ENCODE measurements at regions not wholly inside any gene's neighbourhood (a gene's known extent, or its start where the extent isn't known, plus 50 kb on each side); places are given as distances from the start of the nearest gene placed in this dataset.

DNA sequence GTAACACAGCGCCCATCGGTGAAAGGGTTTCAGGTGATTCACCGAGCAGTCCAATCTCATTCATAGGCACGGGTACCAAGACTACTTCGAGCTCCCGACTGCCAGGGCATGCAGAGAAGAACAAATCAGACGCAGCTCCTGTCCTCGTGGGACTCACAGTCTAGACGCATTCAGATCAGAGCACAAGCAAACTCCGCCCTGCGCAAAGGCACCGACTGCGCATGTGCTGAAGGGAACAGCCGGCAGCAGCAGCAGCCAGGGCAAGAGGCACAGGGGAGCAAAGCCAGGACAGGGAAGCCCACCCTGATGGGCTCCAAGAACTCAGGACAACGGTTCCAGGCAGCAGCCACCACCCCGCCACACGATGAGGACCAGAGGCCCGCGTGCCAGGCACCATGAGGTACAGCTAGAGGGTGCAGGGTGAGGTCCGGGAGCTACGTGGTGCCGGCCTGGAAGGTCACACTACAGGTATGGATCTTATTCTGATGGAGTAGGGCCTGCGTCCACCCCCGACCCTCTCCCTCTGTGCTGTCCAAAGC lies 315.7 kb downstream of the FOXL1 start:
- DNase-seq: no peak

DNA sequence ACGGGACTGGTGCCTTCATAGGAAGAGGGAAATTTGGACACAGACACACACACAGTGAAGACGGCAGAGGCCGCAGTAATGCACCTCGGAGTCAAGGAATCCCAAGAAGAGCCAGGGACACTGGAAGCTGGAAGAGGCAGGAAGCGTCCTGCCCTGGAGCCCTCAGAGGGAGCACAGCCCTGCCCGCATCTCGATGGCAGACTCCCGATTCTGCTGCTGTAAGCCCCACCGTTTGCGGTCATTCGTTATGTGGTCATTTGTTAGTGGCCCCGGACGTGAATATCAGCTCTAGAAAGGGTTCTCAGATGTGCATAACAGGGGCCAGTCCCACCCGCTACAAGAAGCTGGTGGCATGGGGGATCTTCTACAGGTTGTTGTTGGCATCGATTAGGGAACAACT lies 316.6 kb downstream of the FOXL1 start:
- no peak for DNase-seq

DNA sequence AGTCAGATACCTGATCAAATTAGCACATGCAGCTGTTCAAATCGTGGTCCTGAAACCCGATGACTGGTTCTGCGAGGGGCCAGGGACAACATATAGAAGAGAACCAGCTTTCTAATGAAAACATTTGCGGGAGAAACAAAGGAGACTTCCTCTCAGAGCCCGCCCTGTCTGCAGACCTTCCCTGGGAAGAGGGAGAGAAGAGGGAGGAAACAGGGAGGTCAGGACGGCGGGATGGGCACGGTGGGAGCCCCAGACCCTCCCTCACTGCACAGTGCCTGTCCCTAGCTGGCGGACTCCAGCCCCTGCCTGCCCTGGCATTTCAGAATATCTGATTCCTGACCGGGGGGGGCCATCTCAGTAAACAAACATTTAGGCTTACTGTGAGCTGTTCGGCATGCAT lies 317.3 kb downstream of the FOXL1 start:
- no peak for DNase-seq

DNA sequence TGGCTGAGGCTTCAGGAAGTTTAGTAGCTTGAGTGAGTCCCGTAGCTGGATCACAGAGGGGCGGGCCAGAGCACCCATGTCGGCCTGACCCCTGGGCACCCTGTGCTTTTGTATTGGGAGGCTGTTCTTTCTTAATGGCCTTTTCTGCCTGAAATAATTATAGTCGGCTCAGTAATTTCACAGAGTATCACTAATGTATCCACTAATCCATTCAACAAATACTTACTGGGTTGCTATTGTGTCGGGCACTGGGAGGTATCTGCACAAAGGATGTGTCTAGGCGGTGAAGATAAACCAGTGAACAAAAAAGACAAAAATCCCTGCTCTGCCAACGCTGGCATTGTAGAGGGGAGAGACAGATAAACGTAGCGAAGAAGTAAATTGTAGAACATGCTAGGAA lies 318.6 kb downstream of the FOXL1 start:
- no peak for DNase-seq

DNA sequence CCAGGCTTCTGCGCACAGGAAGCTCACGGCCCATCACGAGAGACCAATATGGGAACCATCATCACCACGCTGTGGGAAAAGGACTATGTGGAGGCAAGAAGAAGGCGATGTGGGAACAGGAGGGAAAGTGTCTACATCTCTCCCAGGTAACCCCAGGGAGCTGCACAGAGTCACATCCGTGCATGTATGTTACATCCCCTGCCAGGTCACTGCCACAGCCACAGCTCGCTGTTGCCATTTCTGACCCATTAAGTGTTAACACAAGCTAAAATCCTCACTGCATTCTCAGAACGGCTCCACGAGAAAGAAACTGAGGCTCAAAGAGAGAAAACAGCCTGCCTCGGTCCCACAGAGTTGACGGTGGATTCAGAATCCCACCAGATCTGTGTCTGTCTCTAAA lies 319.1 kb downstream of the FOXL1 start:
- no peak for DNase-seq

DNA sequence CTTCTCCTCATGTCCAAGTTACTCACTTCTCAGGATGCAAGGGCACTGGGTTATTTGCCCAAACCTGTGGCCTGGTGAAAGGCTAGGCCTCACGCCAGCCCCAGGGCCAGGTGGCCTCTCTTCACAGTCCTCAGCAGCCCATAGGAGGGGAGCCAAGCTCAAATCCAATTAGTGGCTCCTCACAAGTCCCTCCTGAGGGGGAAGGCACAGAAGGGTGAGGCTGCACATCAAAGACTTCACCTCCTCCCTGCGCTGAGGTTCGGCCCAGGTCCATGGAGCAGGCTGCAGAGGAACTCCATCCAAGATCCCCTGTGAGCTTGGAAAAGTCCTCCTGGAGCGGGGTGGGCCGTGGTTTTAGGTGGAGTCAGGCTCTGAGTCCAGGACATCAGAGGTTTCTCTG lies 320.0 kb downstream of the FOXL1 start:
- DNase-seq: no peak

DNA sequence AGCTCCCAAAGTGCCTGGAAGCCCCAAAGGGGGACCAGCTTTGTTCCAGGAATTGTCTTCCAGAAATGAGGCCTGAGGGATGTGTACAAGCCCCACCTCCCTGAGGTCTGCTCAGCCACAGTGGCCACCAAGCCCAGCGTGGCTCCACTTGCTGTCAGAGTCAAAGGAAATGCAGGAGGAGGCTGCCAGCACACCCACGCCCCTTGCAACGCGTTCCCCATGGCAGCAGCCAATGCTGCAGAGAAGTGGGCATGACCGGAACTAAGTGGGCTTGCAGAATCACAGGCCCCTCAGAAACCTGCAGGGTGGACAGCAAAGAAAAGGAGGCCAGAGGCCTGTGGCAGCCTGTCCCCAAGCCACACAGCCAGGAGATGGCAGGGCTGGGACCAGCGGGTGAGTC lies 320.8 kb downstream of the FOXL1 start:
- DNase-seq: no peak

DNA sequence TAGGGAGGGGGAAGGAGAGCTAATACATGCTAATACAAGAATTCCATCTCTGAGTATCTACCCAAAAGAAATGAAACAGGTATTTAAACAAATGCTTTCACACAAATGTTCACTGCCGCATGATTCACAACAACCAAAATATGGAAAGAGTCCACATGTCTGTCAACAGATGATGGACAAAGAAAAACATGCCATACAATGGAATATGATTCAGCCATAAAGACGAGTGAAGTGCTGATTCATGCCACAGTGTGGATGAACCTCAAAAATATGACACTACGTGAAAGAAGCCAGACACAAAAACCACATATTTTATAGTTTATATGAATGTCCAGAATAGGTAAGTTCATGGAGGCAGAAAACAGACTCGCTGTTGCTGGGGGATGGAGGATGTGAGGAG lies 321.4 kb downstream of the FOXL1 start:
- no peak for DNase-seq

DNA sequence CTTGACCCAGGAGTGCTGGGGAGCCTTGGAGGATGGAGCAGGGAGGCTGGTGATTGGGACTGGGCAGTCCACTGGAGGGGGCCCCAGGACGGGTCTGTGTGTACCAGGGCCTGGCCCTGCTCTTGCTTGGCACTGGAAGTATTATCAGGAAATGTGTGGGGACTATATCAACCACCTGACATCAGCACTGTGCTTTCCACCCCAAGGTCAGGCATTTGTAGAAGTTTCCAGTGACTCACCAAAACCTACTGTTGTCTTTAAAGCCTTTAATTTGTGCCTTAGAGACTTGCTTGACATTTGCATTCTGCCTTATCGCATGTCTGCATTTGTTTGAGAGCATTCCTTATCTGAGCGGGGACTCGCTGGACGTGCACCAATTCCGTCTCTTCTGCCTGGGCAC lies 323.1 kb downstream of the FOXL1 start:
- DNase-seq: no peak

DNA sequence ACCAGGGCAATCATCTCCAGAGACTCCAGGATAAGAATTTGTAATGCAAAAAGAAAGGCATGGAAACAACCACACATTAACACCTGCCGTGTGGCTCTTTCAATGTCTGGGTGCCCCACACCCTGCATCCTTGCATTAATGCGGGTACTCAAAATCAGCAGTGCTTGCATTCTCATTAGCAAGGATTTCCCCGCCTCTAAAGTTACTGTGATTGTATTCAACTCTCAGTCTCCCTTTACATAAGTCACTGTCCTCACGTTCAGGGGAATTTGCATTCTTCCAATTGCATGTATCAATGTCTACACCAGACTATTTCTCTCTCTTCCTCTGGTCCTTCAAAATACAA lies 324.3 kb downstream of the FOXL1 start:
- no peak for DNase-seq

DNA sequence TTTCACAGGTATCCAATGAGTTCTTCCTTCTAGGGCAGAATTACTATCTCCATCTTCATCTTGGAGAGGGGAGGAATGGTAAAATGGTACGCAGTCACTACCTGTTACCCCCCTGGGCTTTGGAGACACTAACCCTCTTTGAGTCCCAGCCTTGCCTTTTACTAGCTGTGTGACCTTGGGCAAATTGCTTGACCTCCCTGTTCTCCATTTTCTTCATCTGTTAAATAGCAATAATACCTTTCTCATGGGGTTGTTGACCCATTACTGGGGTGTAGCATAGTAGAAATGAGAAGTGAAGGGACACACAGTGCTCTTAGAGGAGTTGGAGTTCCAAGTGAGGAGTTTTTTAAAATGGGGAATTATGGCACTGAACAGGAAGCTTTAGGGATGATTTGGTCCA lies 324.7 kb downstream of the FOXL1 start:
- no peak for DNase-seq

DNA sequence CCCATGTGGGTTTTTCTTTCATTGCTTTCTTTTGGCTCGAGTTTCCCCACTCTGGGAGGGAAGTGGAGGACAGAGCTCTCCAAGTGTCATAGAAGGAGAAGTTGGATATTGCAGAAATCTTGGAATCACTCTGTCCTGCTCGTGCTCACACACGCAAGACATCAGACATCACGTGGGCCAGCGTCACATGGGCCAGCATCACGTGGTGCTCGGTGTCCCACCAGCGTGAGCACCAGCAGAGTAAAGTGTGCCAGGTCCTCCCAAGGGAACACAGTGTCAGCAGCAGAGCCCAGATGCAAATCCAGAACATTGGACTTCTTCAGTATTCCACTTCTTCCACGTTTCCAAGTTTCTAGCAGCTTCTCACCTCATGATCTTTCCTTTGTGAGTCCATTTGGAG lies 327.0 kb downstream of the FOXL1 start:
- no peak for DNase-seq

DNA sequence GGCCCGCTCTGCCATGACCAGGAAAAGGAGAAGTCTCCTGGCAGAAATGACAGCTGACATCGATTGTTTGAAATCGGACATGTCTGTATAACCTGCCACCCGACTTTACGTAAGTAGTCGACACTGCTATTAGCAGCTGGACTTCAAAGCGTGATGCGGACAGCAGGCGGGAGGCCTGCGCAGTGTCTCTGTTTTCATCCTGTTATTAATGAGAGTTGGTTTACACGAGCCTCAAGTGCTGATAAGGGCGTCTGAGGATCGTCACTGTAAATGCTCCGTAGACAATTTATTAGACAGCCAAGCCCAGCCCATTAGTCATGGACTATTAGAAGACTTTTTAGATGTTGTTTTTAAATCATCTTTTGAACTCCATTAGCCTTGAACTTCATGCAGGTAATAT lies 328.3 kb downstream of the FOXL1 start:
- no peak for DNase-seq

DNA sequence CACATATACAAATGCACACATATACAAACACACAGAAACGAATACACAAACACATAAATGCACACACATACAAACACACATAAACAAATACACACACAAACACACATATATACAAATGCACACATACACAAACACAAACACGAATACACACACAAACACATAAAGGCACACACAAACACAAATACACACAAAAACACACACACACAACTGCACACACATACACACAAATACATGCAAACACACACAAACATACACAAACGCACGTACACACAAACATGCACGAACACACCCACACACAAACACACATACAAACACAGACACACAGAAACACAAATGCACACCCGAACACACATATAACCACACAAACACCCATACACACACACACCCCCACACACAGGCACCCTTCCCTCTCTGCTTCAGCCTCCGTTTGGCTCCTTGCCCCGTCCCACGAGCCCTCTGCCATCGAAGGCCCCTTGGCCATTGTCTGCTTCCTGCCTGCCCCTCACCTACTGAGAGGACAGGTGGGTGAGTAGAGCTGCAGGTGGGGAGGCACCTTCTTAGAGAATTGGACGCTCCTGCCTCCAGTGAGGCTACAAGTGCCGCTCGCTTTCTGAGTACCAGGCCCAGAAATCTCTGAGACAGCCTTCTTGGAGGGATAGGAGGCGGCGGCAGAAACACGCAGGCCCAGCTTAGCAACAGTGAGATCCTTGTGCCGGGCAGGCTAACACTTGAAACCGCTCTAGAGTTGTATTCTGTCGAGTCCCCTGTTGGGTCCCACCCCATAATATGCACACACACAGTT lies 331.2 kb downstream of the FOXL1 start:
- DNase-seq: no peak

DNA sequence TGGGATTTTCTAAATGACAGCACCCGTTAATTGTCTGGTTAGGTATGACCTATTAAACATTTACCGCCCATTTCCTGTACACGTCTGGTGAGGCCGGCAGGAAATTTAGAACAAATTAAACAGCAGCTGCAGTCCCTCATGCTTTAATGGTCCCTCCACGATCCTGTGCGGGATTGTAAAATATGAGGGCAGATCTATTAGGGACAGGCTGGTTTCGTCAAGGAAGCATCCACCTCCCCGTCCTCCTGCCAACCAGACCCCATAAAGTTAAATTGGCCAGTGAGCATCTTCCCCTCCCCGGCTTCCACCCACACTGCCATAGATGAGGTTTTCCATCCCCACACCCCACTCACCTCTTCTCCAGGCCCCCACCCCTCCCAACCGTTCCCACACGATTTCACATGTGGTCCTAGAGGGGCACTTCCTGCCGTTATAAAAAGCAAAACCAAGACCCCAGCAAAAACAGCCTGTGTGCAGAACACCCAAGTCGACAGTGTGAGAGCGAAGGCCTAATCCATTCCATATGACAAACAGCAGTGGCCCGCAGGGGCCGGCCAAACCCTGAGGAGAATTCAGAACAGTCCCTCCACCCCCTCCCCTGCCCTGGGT lies 331.9 kb downstream of the FOXL1 start:
- DNase-seq: no peak

DNA sequence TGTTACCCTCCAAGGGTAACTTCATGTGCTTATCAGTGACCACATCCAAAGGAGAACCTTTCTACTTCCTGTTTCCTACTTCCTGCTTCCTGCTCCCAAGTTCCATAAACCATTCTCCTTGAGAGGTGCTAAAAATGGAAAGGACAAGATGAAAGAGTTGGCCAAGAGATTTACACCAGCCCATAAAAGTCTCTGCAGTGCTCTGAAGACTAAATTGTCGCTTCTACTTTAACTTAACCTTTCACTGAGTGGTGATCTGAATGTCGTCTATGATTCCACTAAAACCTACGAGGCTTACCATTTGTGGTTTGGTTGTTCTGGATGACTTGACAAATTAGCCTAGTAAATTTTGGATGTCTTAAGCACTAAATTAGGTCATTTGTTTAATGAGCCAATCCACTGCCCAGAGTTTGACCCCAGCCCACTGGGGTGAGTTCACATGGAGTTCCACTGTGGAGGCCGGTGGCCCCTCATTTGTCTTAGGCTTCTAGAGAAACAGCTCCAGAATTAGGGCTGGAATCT lies 333.1 kb downstream of the FOXL1 start:
- DNase-seq: no peak

DNA sequence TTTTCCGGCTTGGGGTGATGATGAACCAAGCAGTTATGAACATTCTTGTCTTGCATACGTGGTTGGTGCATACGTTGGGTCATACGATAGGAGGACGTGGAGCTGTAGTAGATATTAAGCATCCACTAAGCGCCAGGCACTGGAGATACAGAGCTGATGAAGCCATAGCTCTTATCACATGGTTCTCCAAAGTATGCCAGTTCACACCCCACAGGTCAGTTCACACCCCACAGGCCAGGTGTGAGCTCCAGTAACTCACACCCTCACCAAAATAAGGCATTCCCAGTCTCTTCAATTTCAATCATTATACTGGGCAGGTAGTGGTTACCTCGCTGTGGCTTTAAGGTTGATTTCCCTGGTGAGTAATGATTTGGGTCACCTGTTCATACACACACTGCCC lies 335.5 kb downstream of the FOXL1 start:
- no peak for DNase-seq

DNA sequence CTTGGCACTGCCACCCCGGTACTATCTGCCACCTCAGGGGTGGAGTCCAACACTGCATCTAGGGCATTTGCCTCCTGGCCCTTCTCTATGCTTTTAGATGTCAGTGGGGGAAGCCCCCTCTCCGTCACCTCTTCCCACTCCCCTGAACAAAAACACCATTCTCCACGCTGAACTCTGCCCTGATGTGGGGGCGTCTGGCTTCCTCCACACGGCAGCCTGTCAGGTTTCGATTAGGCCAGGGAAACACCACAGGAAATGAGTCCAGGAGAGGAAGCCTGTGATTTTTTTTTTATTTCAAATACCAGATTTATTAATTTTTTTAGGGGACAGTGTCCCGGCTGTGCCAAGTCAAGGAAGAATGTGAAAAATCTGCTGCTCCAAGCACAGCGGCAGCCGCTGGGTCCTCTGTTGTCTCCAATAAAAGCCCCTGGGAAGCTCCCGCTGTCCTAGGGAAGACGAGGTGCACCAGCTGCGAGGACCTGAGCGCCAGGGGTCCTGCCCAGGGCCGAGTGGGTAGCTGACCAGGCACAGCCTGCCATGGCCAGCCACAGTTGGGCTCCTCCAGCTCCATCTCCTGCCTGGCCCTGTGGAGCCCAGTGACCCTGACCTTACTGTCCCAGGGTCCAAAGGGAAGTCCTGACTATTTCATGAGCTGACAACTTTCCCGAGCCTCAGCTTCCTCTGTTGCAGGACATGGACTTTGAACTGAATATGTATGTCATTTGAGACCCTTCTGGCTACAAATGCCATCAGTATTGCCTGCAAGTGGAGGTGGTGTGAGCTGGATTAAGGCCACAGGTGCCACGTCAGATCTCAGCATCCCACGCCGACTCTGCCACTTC lies 336.7 kb downstream of the FOXL1 start:
- DNase-seq: no peak

DNA sequence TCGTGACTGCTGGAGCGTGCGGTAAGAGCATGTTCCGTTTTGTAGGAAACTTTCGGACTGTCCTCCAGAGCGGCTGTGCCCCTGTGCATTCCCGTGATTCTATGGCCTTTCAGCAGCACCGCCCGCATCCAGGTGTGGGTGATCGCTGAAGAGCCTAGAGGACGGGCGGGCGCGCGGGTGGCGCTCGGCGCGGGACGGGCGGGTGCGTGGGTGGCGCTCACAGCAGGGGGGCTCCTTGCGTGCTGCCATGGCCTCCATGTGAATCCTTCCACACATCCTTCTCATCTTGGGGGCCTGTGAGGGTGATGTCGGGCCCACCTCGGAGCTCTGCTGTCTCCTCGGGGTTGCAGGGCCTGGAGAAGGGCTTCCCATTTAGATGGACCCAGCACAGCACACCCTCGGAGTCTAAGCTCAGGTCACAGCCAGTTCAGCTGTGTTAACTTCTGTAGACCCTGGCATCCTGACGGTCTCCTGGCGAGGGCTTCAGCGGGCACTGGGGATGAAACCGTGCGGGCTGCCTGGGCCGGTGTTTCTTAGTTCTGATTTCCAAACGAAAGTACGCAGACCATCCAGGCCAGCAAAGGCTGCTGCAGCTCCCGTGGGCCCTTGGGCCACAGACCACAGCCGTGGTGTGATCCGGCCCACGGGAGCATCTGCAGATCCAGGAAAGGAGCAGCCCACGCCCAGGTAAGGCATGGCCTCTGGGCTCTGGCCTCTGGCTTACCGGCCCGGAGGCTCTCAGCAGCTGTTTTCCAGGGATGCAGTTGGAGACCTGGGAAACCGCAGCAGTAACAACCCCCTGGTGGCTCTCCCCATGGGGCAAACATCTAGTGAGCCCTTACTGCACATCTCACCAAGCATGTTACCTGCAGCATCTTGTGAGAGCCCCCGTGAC lies 339.4 kb downstream of the FOXL1 start:
- DNase-seq: no peak

DNA sequence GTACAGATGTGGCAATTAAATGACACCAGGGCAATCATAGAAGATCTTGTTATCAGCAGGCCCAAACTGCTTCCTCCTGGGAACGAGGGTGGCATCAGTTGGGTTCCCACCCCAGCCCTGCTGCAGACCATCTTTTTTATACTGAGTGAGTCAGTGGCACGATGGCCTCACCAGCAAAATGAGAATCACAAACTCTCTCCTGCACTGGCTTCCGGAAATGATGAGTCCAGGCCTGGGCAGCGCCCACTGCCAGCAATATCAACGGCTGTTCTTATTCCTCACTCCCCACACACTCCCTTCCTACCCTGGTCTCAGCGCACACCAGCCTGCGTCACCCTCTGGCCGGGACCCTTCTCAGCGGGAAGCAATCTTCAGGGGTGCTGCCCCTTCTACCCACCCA lies 340.3 kb downstream of the FOXL1 start:
- no peak for DNase-seq

DNA sequence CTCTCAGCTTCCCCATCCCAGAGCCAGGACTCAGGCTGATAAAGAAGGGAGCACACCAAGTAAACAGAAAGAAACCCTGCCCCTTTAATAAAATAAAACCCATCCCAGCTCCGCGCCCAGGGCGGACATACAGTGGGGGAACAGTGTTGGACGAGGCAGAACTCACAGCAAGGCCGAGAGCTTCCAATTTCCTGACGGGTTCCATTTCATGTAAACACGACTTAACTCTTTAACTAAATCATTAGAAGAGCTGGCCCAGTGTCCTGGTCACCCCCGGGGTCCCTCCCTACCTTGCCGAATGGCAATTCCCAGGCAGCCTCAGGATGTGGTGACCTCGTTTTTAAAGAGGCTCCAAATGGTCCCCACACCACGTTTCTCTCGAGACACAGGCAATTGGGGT lies 340.7 kb downstream of the FOXL1 start:
- no peak for DNase-seq

DNA sequence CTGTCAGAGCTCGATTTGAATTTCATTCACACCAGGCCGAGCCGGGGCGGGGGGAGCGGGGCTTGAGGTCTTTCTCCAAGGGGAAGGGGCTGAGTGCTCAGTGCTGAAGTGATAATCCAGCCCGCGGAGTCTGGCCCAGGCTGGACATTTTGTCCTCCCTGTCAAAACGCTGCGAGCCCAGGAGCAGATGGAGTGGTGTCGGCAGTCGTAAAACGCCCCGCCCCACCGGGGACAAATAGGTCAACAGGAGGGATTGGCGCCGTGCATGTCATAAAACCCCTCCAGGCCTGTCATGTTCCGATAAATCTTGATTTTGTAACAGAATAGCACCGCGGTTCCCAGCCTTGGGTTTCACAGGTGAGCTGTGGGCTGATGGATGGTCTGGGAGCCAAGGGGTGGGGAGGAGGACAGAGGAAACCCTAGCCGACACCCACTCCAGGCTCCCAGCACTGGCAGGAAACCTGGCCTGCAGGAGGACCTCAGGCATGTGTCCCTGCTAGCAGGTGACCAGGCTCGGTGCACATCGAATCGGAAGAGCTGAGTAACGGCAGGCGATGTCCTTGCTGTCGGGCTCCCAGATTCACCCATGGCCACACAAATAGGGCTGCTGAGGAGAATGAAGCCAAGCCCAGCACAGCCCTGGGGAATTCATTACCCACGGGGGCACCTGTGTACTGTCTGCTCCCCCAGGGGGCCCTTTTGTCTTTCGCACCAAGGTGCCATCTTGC lies 341.4 kb downstream of the FOXL1 start:
- no peak for DNase-seq

All from GF-D8 (cell line).